H1 (cell line): ENCODE measurements at regions not wholly inside any gene's neighbourhood (a gene's known extent, or its start where the extent isn't known, plus 50 kb on each side); places are given as distances from the start of the nearest gene placed in this dataset.

Experiments used
- EP300 ChIP-seq, 2 experiments: IDR thresholded peaks; 1 replicate in 1 of 2; 2 replicates in 1 of 2; pipeline ENCODE4 v1.6.1; 2011 to 2012; ENCODE audit warnings: low read depth in 2 of 2, low read length in 2 of 2, mild to moderate bottlenecking in 2 of 2, borderline replicate concordance in 1 of 2, inconsistent platforms in 1 of 2, moderate library complexity in 1 of 2
- GABPA ChIP-seq: IDR thresholded peaks from 2 replicates; pipeline ENCODE4 v1.6.1; 2011; ENCODE audit warnings: mild to moderate bottlenecking, low read length, moderate library complexity, borderline replicate concordance; ENCODE audit not compliant: insufficient read depth
- JUND ChIP-seq: IDR thresholded peaks from 2 replicates; pipeline ENCODE4 v1.6.1; 2011; ENCODE audit warnings: mild to moderate bottlenecking, improper control_type of control experiment, low read length
- PHF8 ChIP-seq: fragments of 200-600 bp; sonication (generic); conservative IDR thresholded peaks from 2 replicates; pipeline ENCODE4 v1.7.1; 2012; ENCODE audit warnings: low read depth, mild to moderate bottlenecking, inconsistent platforms, low read length, moderate library complexity
- RAD21 ChIP-seq, 2 experiments: IDR thresholded peaks in 1 of 2; conservative IDR thresholded peaks in 1 of 2; 2 replicates each; pipeline ENCODE4 v1.6.1; 2011; ENCODE audit warnings: low read depth in 2 of 2, low read length in 2 of 2, improper control_type of control experiment in 1 of 2, inconsistent platforms in 1 of 2, mild to moderate bottlenecking in 1 of 2, moderate library complexity in 1 of 2
- SIN3A ChIP-seq, 2 experiments: IDR thresholded peaks in 1 of 2; conservative IDR thresholded peaks in 1 of 2; 2 replicates each; pipeline ENCODE4 v1.6.1; 2011 to 2012; ENCODE audit warnings: low read length in 2 of 2, improper control_type of control experiment in 1 of 2, low read depth in 1 of 2, mild to moderate bottlenecking in 1 of 2
- SIRT6 ChIP-seq: IDR thresholded peaks from one replicate; pipeline ENCODE4 v1.7.1; 2012; ENCODE audit warnings: low read length, inconsistent platforms
- TAF1 ChIP-seq: IDR thresholded peaks from 2 replicates; pipeline ENCODE4 v1.6.1; 2011; ENCODE audit warnings: mild to moderate bottlenecking, low read depth, low read length
- ZNF274 ChIP-seq: IDR thresholded peaks from 2 replicates; pipeline ENCODE4 v1.7.0; 2012; ENCODE audit warnings: low read length, borderline replicate concordance; ENCODE audit errors: extremely low read depth
- TF ChIP-seq, protein P1 (sequence below), 3 experiments: IDR thresholded peaks; 1 replicate in 2 of 3; 2 replicates in 1 of 3; pipeline versions ENCODE4 v1.5.1 to v1.6.1; 2011; ENCODE audit warnings: low read length in 3 of 3, mild to moderate bottlenecking in 3 of 3, inconsistent platforms in 2 of 3, low read depth in 1 of 3, moderate library complexity in 1 of 3; ENCODE audit not compliant: insufficient read depth in 1 of 3; ENCODE audit errors: control extremely low read depth in 1 of 3
- TF ChIP-seq, protein P2 (sequence below): IDR thresholded peaks from 2 replicates; pipeline ENCODE4 v1.6.1; 2011; ENCODE audit warnings: low read length, improper control_type of control experiment

DNA sequence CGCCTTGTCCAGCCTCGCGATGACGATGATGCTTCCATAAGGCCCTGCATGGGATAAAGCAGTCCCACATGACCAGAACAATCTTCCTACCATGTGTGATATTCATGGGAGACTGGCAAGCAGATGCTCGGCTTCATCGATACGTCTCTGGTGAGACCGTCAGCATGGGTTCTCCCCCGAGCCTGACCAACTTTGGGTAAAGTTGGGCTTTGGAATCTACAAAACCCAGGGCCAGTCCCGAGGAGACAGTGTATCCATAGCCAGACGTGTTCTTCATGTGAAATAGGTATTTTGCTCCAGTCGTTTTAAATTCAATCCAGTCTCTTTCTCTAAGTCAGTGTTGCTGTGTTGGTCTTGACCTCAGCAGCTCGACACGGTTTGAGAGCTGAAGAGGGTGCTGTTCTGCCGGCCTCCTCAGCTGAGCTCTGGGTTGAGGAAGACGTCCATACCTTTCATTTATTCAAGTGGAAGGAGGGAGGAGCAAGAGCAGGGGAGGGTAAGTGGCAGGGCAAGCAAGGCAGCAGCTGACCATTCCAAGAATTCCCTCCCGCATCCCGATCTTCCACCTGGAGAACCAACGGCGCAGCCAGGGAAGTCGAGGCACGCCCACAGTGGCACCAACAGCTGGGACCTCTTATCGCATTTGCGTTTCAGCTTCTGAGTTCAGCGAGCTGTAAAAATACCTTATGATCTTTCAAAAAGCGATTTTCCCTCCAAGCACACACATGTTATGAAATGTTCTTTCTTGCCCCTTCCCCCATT, 64.0 kb upstream of the THBS2 start:
- TF ChIP-seq, protein P1, sequence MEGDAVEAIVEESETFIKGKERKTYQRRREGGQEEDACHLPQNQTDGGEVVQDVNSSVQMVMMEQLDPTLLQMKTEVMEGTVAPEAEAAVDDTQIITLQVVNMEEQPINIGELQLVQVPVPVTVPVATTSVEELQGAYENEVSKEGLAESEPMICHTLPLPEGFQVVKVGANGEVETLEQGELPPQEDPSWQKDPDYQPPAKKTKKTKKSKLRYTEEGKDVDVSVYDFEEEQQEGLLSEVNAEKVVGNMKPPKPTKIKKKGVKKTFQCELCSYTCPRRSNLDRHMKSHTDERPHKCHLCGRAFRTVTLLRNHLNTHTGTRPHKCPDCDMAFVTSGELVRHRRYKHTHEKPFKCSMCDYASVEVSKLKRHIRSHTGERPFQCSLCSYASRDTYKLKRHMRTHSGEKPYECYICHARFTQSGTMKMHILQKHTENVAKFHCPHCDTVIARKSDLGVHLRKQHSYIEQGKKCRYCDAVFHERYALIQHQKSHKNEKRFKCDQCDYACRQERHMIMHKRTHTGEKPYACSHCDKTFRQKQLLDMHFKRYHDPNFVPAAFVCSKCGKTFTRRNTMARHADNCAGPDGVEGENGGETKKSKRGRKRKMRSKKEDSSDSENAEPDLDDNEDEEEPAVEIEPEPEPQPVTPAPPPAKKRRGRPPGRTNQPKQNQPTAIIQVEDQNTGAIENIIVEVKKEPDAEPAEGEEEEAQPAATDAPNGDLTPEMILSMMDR (IDR thresholded peaks at IDR 0.05; ENCODE audit: control extremely low read depth in 1 of 3, insufficient read depth in 1 of 3, low read depth in 1 of 3, low read length in 3 of 3): no peak
- no peak for TF ChIP-seq SIN3A (conservative IDR thresholded peaks at IDR 0.05 in 1 of 2, IDR thresholded peaks at IDR 0.05 in 1 of 2; ENCODE audit: low read depth in 1 of 2, low read length in 2 of 2)
- no peak for TF ChIP-seq RAD21 (IDR thresholded peaks at IDR 0.05 in 1 of 2, conservative IDR thresholded peaks at IDR 0.05 in 1 of 2; ENCODE audit: low read depth in 2 of 2, low read length in 2 of 2)
- no peak for TF ChIP-seq ZNF274
- TF ChIP-seq PHF8: no peak
- no peak for TF ChIP-seq JUND
- TF ChIP-seq, protein P2, sequence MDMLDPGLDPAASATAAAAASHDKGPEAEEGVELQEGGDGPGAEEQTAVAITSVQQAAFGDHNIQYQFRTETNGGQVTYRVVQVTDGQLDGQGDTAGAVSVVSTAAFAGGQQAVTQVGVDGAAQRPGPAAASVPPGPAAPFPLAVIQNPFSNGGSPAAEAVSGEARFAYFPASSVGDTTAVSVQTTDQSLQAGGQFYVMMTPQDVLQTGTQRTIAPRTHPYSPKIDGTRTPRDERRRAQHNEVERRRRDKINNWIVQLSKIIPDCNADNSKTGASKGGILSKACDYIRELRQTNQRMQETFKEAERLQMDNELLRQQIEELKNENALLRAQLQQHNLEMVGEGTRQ: no peak
- TF ChIP-seq EP300 (IDR thresholded peaks at IDR 0.05; ENCODE audit: borderline replicate concordance in 1 of 2, low read depth in 2 of 2, low read length in 2 of 2): no peak
- TF ChIP-seq SIRT6: no peak
- no peak for TF ChIP-seq TAF1
- TF ChIP-seq GABPA: no peak
